Transverse colon (tissue), 3 donors: ENCODE measurements at regions not wholly inside any gene's neighbourhood (a gene's known extent, or its start where the extent isn't known, plus 50 kb on each side); places are given as distances from the start of the nearest gene placed in this dataset.

Source experiments
- CTCF ChIP-seq, 5 experiments: fragments of 200-600 bp in 3 of 5; fragments of 450-650 bp in 2 of 5; sonication (generic) in 3 of 5; IDR thresholded peaks; 1 replicate in 2 of 5; 2 replicates in 3 of 5; pipeline ENCODE4 v1.5.1; 2016 to 2017; ENCODE audit warnings: antibody characterized with exemption in 5 of 5, inconsistent platforms in 3 of 5, mild to moderate bottlenecking in 2 of 5, moderate library complexity in 1 of 5
- POLR2A ChIP-seq: fragments of 450-650 bp; IDR thresholded peaks from one replicate; pipeline ENCODE4 v1.6.1; 2016; ENCODE audit warnings: antibody characterized with exemption, mild to moderate bottlenecking, moderate library complexity

- TF ChIP-seq CTCF (IDR thresholded peaks at IDR 0.05): no peak
- no peak for TF ChIP-seq POLR2A
Observed at GRCh38 chr11:33982661-33983060, 68.9 kb upstream of the CAPRIN1 start.
